ENCODE measurements at regions not wholly inside any gene's neighbourhood (a gene's known extent, or its start where the extent isn't known, plus 50 kb on each side); places are given as distances from the start of the nearest gene placed in this dataset.

GRCh38 chr1:95431235-95431634 is 197.2 kb downstream of the RWDD3 start:
- DNase-seq (ENCODE audit: low read depth in 2 of 2): no peak

GRCh38 chr1:95435611-95436010 is 201.6 kb downstream of the RWDD3 start:
- no peak for DNase-seq (ENCODE audit: low read depth in 2 of 2)

GRCh38 chr1:95437011-95437410 is 203.0 kb downstream of the RWDD3 start:
- DNase-seq (ENCODE audit: low read depth in 2 of 2): no peak

DNA sequence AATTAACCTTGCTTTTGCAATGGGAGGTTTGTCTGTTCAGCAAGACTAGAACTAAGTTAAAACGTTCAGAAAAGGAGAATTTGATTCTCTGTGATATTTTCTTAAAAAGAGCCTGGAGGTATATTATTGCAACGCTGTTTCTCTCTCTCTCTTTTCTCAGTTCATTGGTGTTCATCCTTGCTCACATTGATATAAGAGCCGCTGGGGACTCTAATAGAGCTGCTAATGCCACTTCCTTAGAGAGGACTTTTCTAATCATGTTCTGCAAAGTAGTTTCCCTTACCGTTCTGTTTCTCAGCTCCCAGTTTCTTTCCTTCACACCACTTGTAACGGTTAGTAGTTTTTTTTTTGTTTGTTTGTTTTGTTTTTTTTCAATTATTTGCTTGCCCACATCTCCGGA is 203.8 kb downstream of the RWDD3 start:
- no peak for DNase-seq (ENCODE audit: low read depth in 2 of 2)

DNA sequence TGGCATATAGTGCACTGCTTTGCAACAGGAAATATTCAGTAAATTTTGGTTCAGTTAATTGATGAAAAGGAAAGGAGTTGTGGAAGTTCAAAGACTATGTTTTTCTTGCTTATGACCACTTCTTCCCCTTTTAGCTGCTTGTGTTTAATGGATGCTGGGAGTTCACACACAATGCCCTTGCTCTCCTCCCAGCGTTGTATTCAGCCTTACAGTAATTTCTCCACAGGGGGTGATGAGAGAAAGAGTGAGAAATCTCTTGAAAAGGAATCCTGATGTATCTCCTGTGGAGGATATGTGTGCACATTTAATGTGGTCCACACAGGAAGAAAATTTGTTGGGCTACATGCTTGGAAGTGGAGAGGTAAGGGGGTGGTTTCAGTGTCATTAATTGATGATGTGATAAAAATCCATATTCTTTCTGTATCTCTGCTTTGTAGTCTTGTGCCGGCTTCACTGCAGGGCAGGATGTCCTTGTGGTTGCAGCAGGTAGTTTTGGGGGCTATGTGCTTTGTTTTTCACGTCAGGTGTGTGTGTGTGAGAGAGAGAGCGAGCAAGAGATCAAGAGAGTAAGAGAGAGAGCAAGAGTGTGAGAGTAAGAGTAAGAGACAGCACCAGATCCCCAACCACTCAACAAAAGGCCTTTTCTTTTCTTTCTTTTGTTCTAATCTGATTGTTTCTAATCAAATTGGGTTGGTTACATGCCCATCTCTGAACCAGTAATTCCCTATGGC is 204.4 kb downstream of the RWDD3 start:
- no peak for DNase-seq (ENCODE audit: low read depth in 2 of 2)

GRCh38 chr1:95440511-95440910 is 206.5 kb downstream of the RWDD3 start:
- no peak for DNase-seq (ENCODE audit: low read depth in 2 of 2)

- DNase-seq (ENCODE audit: low read depth in 2 of 2): no peak
Measured at GRCh38 chr1:95449516-95449915, 215.5 kb downstream of the RWDD3 start.

DNA sequence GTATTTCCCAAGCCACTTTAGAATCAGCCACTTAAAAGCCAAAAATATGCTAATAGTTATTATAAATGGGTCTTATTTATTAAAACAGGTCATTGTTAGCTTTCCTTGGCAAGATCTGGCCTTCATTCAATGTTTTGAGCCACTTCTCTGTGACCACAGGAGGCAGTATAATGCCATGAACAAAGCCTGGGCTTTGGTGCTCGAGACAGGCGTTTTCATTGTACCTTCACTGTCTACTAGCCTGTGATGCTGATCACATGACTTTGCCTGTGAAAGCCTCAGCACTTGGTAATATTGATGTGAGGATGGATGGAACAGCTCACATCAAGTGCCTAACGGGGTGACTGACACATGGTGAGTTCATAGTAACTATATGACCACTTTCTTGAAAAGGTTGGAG is 217.0 kb downstream of the RWDD3 start:
- no peak for DNase-seq (ENCODE audit: low read depth in 2 of 2)

DNA sequence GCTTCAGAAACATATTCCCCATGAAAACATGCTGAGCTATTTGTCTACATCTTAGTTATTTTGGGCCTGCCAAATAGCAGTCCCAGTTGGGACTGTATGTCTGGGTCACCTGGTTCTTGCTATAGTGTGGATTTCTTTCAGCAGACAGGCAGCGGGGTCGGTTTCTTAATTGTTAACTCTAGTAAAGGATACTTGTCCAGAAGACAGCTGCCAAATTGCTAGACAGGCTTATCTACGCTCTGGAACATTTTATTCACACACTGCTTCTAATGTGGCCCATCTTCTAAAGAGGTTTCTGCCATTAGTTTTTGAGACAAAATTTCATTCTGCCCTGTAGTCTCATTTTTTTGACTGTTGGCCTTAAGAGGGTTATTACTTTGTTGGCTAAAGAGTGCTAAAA is 217.9 kb downstream of the RWDD3 start:
- no peak for DNase-seq (ENCODE audit: low read depth in 2 of 2)

- DNase-seq (ENCODE audit: low read depth in 2 of 2): no peak
Measured at GRCh38 chr1:95453053-95453452, 219.0 kb downstream of the RWDD3 start.

DNA sequence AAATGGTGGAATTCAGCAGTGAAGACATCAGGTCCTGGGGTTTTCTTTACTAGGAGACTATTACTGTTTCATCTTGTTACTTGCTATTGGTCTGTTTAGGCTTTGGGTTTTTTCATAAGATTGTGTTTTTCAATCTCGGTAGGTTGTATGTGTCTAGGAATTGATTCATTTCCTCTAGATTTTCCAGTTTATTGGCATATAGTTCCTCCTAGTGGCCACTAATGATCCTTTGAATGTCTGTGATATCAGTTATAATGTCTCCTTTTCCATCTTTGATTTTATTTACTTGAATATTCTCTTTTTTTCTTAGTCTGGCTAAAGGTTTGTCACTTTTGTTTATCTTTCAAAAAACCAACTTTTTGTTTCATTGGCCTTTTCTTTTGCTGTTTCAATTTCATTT is 233.0 kb downstream of the RWDD3 start:
- DNase-seq (ENCODE audit: low read depth in 2 of 2): no peak

GRCh38 chr1:95475686-95476457 is 241.9 kb downstream of the RWDD3 start:
- no peak for DNase-seq (ENCODE audit: low read depth in 2 of 2)

DNA sequence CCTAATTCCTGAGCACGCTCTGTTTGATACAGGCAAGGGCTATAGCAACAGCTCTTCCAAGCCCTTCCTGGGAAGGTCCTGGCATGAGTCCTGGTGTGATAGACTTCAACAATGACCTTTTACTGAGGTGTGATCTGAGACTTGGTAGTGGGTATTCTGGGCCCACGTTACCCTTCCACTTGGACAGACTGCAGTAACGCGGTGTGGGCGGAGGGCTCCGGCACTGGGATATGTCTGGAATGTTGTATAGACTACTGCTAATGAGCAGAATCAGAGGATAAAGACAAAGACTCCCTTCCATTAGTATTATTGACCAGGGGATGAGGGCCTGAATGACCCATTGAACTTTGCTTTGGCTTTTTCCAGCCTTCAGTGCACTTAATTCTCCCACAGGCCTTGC is 262.3 kb downstream of the RWDD3 start:
- DNase-seq (ENCODE audit: low read depth in 2 of 2): no peak

- DNase-seq (ENCODE audit: low read depth in 2 of 2): no peak
Measured at GRCh38 chr1:95496773-95497172, 262.8 kb downstream of the RWDD3 start.

GRCh38 chr1:95497566-95497965 is 263.6 kb downstream of the RWDD3 start:
- no peak for DNase-seq (ENCODE audit: low read depth in 2 of 2)

DNA sequence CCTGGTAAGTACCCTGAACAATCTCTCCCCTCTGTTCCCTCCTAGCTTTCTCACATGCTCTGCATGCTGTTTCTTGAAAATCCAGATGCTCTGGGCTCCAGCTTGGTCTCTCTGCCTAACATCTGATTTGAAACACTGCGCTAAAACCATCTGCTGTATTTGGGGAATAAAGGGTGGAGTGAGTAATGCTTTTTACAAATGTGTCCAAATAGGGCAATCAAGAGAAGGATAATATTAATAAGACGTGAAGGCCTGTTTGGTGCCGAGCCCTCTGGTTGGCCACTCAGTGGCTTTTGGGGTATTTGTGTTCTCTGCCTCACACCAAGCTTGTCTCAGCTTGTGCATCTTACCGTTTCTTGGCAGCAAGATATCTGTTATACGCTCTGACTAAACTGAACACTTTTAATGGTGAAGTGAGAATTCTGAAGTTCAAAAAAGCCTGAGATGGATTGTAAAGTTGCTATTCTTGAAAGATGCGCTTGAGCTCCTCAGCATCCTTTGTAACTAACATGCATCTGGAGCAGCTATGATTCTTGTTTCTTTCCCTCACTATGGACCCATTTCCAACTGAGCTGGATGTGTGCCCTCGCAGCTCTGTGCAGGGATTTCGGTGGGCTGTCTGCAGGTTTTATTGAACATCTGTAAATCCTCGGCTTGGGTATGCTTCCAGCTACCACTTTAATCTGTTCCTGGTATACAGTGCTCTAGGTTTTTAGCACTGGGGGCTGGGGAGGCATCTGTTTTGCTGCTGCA is 269.4 kb downstream of the RWDD3 start:
- DNase-seq (ENCODE audit: low read depth in 2 of 2): no peak

- DNase-seq (ENCODE audit: low read depth in 2 of 2): no peak
Measured at GRCh38 chr1:95504321-95504720, 270.3 kb downstream of the RWDD3 start.

DNA sequence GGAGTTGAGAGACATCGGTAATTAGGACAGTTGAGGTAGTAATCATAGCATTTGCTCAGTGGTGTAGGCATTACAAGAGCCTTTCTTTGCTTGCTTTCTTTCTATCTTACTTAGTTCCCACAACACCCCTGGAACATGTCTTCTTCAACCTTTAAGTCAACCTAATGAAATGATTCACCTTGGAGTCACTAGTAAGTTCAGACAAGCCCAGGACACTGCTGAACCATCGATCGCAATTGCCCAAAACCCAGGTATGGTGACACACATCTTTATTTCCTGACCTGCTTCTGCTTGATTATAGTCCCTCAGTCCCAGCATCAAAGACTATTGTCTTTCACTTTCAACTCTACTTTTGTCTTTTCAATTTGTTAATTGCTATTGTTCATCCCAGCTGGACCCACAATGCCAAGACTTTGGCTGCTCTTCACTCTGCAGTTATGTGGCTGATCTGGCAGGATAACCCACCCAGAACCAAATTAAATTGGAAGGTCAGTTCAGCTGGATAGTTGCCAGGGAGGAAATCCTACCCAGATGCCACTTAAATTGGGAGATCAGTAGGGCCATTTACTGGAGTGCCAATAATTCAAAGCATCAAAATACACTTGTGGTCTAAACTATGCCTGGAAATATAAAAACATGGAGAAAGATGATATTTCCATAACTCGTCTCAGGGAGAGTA is 272.9 kb downstream of the RWDD3 start:
- DNase-seq (ENCODE audit: low read depth in 2 of 2): no peak

GRCh38 chr1:95509989-95510388 is 276.0 kb downstream of the RWDD3 start:
- DNase-seq (ENCODE audit: low read depth in 2 of 2): no peak

DNA sequence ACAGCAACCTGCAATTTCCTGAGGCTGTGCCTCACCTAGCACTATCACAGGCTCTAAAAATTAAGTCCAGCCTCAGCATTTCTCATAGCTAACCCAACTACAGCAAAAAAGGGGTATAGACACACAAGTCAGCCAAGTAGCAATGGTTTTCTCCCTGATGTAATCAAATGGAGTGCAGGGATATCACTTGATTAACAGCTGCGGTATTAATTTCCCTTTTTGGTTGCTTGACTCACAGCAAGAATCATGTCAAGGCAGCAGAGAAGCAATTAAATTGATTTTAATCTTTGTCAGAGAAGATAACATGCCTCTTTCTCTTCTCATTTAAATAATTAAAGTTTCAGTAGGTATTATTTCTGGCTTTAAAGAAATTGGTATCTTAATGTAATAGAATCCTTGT is 278.9 kb downstream of the RWDD3 start:
- DNase-seq (ENCODE audit: low read depth in 2 of 2): no peak

DNA sequence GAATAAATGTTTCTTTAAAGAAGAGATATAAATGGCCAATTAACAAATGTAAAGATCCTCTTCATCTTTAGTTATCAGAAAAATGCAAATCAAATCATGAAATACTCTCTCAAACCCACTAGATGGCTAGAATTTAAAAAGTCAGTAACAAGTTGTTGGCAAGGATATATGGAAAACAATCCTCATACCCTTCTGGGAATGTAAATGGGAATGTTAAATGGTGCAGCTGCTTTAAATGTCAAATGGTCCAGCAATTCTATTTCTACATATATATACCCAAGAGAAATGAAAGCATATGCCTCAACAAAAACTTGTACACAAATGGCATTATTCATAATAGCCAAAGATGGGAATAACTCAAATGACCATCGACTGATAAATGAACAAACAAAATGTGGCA is 283.5 kb downstream of the RWDD3 start:
- DNase-seq (ENCODE audit: low read depth in 2 of 2): no peak

DNA sequence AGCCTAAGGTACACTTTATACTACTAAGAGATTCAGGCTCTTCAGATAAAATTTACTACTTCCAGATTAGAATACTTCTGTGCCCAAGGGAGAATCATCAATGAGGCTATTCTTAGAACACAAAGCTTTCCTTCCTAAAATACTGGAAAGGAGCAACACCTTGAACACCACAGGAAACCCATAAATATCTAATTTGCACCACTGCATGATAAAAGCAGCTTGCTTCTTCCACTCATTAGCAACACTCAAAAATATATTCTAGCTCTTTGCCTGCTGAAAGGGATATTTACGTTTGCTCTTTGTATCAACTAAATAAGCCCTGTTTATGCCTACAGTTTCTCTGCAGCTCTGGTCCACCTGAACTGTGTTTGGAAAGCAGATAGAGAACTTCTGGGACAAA is 284.3 kb downstream of the RWDD3 start:
- DNase-seq (ENCODE audit: low read depth in 2 of 2): no peak

Measured in stimulated activated CD4-positive, alpha-beta T cell treated with anti-CD3 and anti-CD28 coated beads, Interleukin-15, amount 100 ng/mL, for 48 hours (primary cell).